IMR-90 (cell line): ENCODE measurements at regions not wholly inside any gene's neighbourhood (a gene's known extent, or its start where the extent isn't known, plus 50 kb on each side); places are given as distances from the start of the nearest gene placed in this dataset.

Experiments
- ATAC-seq: fragments of 200-7000 bp; cut with Tn5 transposase; 2 replicates; pipeline ENCODE4 v1.9.1; 2020; ENCODE audit warnings: low read depth, mild to moderate bottlenecking, moderate library complexity
- BruUV-seq: library from RNA; stranded (reverse); fragments of 400-500 nt; replicated peaks from 2 replicates; lab custom pipeline; 2021; lab: Mats Ljungman, UMichigan
- CTCF ChIA-PET: fragments of 300-600 bp; formaldehyde crosslinking; extraction: SDS; loops from one replicate; lab custom pipeline; 2021; ENCODE audit warnings: antibody characterized with exemption; lab: Yijun Ruan, JAX
- POLR2A ChIA-PET: fragments of 300-600 bp; sonication (Branson Sonifier 250); formaldehyde crosslinking; loops from one replicate; lab custom pipeline; 2022; ENCODE audit warnings: antibody characterized with exemption; ENCODE audit not compliant: unreplicated experiment; lab: Charles Lee
- DNase-seq: peaks from one replicate; pipeline ENCODE4 v3.0.0; 2013
- H2AFZ ChIP-seq: replicated peaks from 2 replicates; pipeline ENCODE3; 2013; ENCODE audit warnings: low read length, mild to moderate bottlenecking; ENCODE audit not compliant: poor library complexity
- H2AK5ac ChIP-seq: 2 replicates; pipeline ENCODE4 v1.6.1; 2013; ENCODE audit warnings: low read depth, low read length, inconsistent platforms
- H2AK9ac ChIP-seq: replicated peaks from 2 replicates; pipeline ENCODE3; 2013; ENCODE audit warnings: mild to moderate bottlenecking, low read depth, low read length, moderate library complexity; ENCODE audit not compliant: poor library complexity
- H2BK120ac ChIP-seq: 2 replicates; pipeline ENCODE4 v1.6.1; 2013; ENCODE audit warnings: low read depth, low read length, inconsistent platforms
- H2BK15ac ChIP-seq: 3 replicates; pipeline ENCODE4 v1.6.1; 2013; ENCODE audit warnings: low read depth, low read length, inconsistent platforms
- H2BK20ac ChIP-seq: 2 replicates; pipeline ENCODE4 v1.6.1; 2013; ENCODE audit warnings: low read depth, mild to moderate bottlenecking, inconsistent platforms, low read length, moderate library complexity
- H2BK5ac ChIP-seq: 2 replicates; pipeline ENCODE4 v1.6.1; 2013; ENCODE audit warnings: mild to moderate bottlenecking, low read depth, low read length, inconsistent platforms; ENCODE audit not compliant: poor library complexity, severe bottlenecking
- H3K14ac ChIP-seq: replicated peaks from 2 replicates; pipeline ENCODE4 v1.6.1; 2013; ENCODE audit warnings: low read depth, low read length, inconsistent platforms
- H3K18ac ChIP-seq: 2 replicates; pipeline ENCODE4 v1.6.1; 2013; ENCODE audit warnings: low read depth, low read length, control low read depth
- H3K23ac ChIP-seq: 2 replicates; pipeline ENCODE4 v1.6.1; 2013; ENCODE audit warnings: low read depth, low read length, inconsistent platforms
- H3K27ac ChIP-seq: 2 replicates; pipeline ENCODE4 v1.5.1; 2013; ENCODE audit warnings: mild to moderate bottlenecking, control low read depth, low read length; ENCODE audit not compliant: insufficient read depth
- H3K27me3 ChIP-seq: 2 replicates; pipeline ENCODE4 v1.6.1; 2013; ENCODE audit warnings: low read length; ENCODE audit not compliant: control insufficient read depth, insufficient read depth
- H3K36me3 ChIP-seq: 2 replicates; pipeline ENCODE4 v1.6.1; 2013; ENCODE audit warnings: low read length, mixed read lengths; ENCODE audit not compliant: control insufficient read depth, insufficient read depth
- H3K4ac ChIP-seq: 2 replicates; pipeline ENCODE4 v1.6.1; 2013; ENCODE audit warnings: low read depth, low read length, inconsistent platforms
- H3K4me1 ChIP-seq: 2 replicates; pipeline ENCODE4 v1.6.1; 2013; ENCODE audit warnings: low read length, mixed read lengths; ENCODE audit not compliant: control insufficient read depth, insufficient read depth
- H3K4me2 ChIP-seq: 2 replicates; pipeline ENCODE4 v1.6.1; 2013; ENCODE audit warnings: low read depth, mild to moderate bottlenecking, control low read depth, low read length, moderate library complexity
- H3K4me3 ChIP-seq: 2 replicates; pipeline ENCODE4 v1.5.1; 2013; ENCODE audit warnings: low read depth, mild to moderate bottlenecking, control low read depth, low read length, moderate library complexity; ENCODE audit not compliant: insufficient read depth
- H3K56ac ChIP-seq: 2 replicates; pipeline ENCODE4 v1.6.1; 2013; ENCODE audit warnings: low read length, inconsistent platforms; ENCODE audit not compliant: insufficient read depth; ENCODE audit errors: extremely low read depth
- H3K79me1 ChIP-seq, 2 experiments: 2 replicates each; pipeline ENCODE4 v1.6.1; 2013; ENCODE audit warnings: low read length in 2 of 2, inconsistent platforms in 1 of 2, low read depth in 1 of 2
- H3K9ac ChIP-seq: 2 replicates; pipeline ENCODE4 v1.6.1; 2013; ENCODE audit warnings: low read depth, low read length, control low read depth
- H3K9me1 ChIP-seq: 2 replicates; pipeline ENCODE4 v1.6.1; 2013; ENCODE audit warnings: low read length, inconsistent platforms; ENCODE audit not compliant: insufficient read depth
- H3K9me3 ChIP-seq: 2 replicates; pipeline ENCODE4 v1.6.1; 2013; ENCODE audit warnings: low read length; ENCODE audit not compliant: control insufficient read depth, insufficient read depth
- H4K20me1 ChIP-seq: 2 replicates; pipeline ENCODE4 v1.6.1; 2013; ENCODE audit warnings: low read length, inconsistent platforms; ENCODE audit not compliant: insufficient read depth
- H4K5ac ChIP-seq: 2 replicates; pipeline ENCODE4 v1.6.1; 2013; ENCODE audit warnings: mild to moderate bottlenecking, low read depth, low read length, control low read depth
- H4K8ac ChIP-seq, 2 experiments: 2 replicates each; pipeline ENCODE4 v1.6.1; 2013; ENCODE audit warnings: low read depth in 2 of 2, low read length in 2 of 2, control low read depth in 1 of 2, inconsistent platforms in 1 of 2
- H4K91ac ChIP-seq: 2 replicates; pipeline ENCODE4 v1.6.1; 2013; ENCODE audit warnings: low read depth, low read length, inconsistent platforms; ENCODE audit not compliant: insufficient read depth
- BHLHE40 ChIP-seq: fragments of 150-350 bp; IDR thresholded peaks from 2 replicates; pipeline ENCODE4 v1.6.1; 2016; ENCODE audit warnings: mild to moderate bottlenecking, low read depth, low read length
- MAFK ChIP-seq: IDR thresholded peaks from 2 replicates; pipeline ENCODE4 v1.6.1; 2012; ENCODE audit warnings: low read depth, low read length, improper control_type of control experiment
- NFE2L2 ChIP-seq: fragments of 150-350 bp; IDR thresholded peaks from 2 replicates; pipeline ENCODE4 v1.6.1; 2016; ENCODE audit warnings: low read depth, mild to moderate bottlenecking, low read length
- RFX5 ChIP-seq: IDR thresholded peaks from 2 replicates; pipeline ENCODE4 v1.8.0; 2012; ENCODE audit warnings: low read depth, mild to moderate bottlenecking, low read length, moderate library complexity
- WGBS, 2 experiments: methylation state at CpG; one replicate each; pipeline versions ENCODE4 v1.1.5 to v1.1.7; 2013; ENCODE audit warnings: missing lambda C conversion rate in 2 of 2; ENCODE audit not compliant: insufficient read length in 1 of 2; ENCODE audit errors: extremely low coverage in 2 of 2; 5-methylcytosine and 5-hydroxymethylcytosine counted together
- dilution Hi-C: fragments of 300-500 bp; cut with HindIII; formaldehyde crosslinking; loops from one replicate; pipeline ENCODE4 v1.14.3; 2018; ENCODE audit warnings: low sequenced_read_pairs; ENCODE audit not compliant: unreplicated experiment
- in situ Hi-C: fragments of 300-500 bp; cut with MboI; formaldehyde crosslinking; loops from 3 replicates; pipeline ENCODE4 v1.14.3; 2019; ENCODE audit warnings: low sequenced_read_pairs, inconsistent platforms, mixed read lengths
- intact Hi-C: fragments of 100-400 bp; cut with micrococcal nuclease; formaldehyde crosslinking; loops from 2 replicates; pipeline ENCODE4 v1.10.0; 2022

GRCh38 chr12:90084018-90084417, 375.4 kb upstream of the ATP2B1 start:
- H3K4me3 ChIP-seq: no peak overlapping the region
- no TSS peak for BruUV-seq
- H3K36me3 ChIP-seq: no peaks in the 10 kb centered on the region
- H3K27ac ChIP-seq: no peak overlapping the region
- no peak overlapping the region for H4K8ac ChIP-seq
- H3K9ac ChIP-seq: no peak overlapping the region
- H3K18ac ChIP-seq: no peak overlapping the region; the same call in 1 of the 2 replicates
- peak overlapping the region; percentile 59; the same call in 1 of the 2 replicates for H2BK20ac ChIP-seq
- no peak overlapping the region for H3K56ac ChIP-seq
- POLR2A ChIA-PET: no interaction called here
- H3K23ac ChIP-seq: no peak overlapping the region
- H3K4ac ChIP-seq: no peak overlapping the region
- TF ChIP-seq MAFK (peak; percentile 83), BHLHE40 (no peak), NFE2L2 (peak; percentile 92), RFX5 (no peak)
- H4K20me1 ChIP-seq: no peaks in the 10 kb centered on the region
- no peak overlapping the region for H4K5ac ChIP-seq
- WGBS, 2 experiments: no CpG with 5 or more reads among the region's 2 CpGs
- H3K27me3 ChIP-seq: no peaks in the 10 kb centered on the region
- H2BK15ac ChIP-seq: no peak overlapping the region
- no peak overlapping the region for H4K91ac ChIP-seq
- no peak overlapping the region for H2AFZ ChIP-seq
- CTCF ChIA-PET: interaction anchor here (0.6 kb wide), 1 partner anchor 12 kb away, joined by 3 read pairs; no protein-coding TSS in a partner anchor
- ATAC-seq (no peak), DNase-seq (peak; percentile 59)
- no peak overlapping the region for H2AK5ac ChIP-seq
- no peak overlapping the region for H2BK120ac ChIP-seq
- no peaks in the 10 kb centered on the region for H3K9me1 ChIP-seq
- H3K4me1 ChIP-seq: peaks cover 6% of the 10 kb centered on the region; the same call in 1 of the 2 replicates
- H3K4me2 ChIP-seq: no peak overlapping the region
- dilution Hi-C loops (no loop called here), in situ Hi-C loops (no loop called here), intact Hi-C loops (no loop called here)
- H3K14ac ChIP-seq: no peak overlapping the region
- no peaks in the 10 kb centered on the region; a peak in 1 of 4 replicates for H3K79me1 ChIP-seq
- H2AK9ac ChIP-seq: no peak overlapping the region
- H3K9me3 ChIP-seq: no peaks in the 10 kb centered on the region
- no peak overlapping the region for H2BK5ac ChIP-seq
